GM18907 (cell line): ENCODE measurements at regions not wholly inside any gene's neighbourhood (a gene's known extent, or its start where the extent isn't known, plus 50 kb on each side); places are given as distances from the start of the nearest gene placed in this dataset.
"Not testable (repeated sequence)": the region's sequence is repeated elsewhere in the genome, so short reads cannot be mapped to it uniquely, and the experiment has no call there.

ENCODE experiments used
- ATAC-seq: cut with Tn5 transposase; IDR thresholded peaks from one replicate; pipeline ENCODE4 v1.9.1; 2021; ENCODE audit warnings: mild to moderate bottlenecking, moderate library complexity; ENCODE audit not compliant: unreplicated experiment

DNA sequence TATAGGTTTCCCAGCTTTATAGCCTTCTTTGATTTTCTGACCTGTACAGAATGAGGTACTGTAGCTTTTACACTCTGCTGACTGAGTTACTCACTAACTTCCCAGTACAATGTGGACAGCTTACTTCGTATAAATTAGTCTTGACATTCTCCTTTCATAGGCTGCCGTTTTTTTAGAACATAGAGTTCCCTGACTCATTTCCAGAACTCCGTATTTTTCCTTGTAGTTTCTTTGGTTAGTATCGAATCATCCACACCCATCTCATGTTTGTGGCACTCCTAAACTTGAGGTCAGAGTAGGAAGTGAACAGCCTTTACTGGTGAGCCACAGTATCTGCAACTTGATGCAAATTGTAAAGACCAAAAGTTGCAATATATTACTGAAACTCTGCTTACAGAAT, 303.9 kb downstream of the SLITRK5 start:
- no peak for ATAC-seq

GRCh38 chr13:87976650-87977049, 305.5 kb downstream of the SLITRK5 start:
- ATAC-seq, result not testable (repeated sequence)

DNA sequence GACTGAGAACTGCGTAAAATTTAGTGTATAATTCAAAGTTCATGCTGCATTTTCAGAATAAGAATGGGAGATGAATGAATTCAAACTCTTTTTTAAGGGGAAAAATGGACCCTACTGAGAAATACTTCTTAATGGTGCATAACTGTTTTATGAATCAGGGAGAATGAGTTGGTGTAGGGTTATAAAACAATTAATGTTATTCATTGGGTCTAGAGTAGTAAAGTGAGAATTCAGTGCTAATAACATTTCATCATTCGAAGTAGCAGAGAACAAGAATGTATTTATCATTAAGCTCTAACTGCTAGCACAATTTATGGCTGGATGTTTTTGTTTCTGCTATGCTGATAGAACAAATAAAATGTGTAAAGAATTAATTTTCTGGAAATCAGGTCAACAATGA, 310.2 kb downstream of the SLITRK5 start:
- ATAC-seq, result no peak

- no peak for ATAC-seq
Observed at GRCh38 chr13:87982400-87982799, 311.2 kb downstream of the SLITRK5 start.

- ATAC-seq, result no peak
Observed at GRCh38 chr13:87986639-87987250, 315.6 kb downstream of the SLITRK5 start.

DNA sequence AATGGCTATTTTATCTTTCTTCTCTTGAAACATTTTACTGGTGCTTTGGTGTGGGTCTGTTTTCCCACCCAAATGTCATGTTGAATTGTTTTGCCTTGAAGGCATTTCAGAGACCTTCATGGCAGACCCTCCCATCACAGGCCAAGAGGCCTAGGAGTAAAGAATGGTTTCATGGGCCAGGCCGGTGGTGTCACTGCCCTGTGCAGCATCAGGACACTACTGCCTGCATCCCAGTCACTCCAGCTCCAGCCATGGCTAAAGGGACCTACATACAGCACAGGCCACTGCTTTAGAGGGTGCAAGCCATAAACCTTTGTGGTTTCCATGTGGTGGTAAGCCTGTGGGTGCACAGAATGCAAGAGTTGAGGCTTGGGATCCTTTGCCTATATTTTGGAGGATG, 326.9 kb downstream of the SLITRK5 start:
- ATAC-seq, result no peak

DNA sequence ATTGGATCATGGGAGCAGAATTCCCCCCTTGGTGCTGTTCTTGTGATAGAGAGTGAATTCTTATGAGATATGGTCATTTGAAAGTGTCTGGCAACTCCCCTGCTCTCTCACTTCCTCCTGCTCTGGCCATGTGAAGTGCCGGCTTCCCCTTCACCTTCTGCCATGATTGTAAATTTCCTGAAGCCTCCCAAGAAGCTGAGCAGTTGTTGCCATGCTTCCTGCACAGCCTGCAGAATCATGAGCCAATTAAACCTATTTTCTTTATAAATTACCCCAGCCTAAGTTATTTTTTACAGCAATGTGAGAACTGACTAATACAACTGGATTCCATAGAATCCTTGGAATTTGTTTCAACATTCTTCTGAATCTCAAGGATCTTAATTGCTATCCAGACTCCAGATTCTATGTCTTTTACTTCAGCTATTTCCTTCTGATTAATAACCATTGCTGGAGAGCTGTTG, 328.1 kb downstream of the SLITRK5 start:
- no peak for ATAC-seq

DNA sequence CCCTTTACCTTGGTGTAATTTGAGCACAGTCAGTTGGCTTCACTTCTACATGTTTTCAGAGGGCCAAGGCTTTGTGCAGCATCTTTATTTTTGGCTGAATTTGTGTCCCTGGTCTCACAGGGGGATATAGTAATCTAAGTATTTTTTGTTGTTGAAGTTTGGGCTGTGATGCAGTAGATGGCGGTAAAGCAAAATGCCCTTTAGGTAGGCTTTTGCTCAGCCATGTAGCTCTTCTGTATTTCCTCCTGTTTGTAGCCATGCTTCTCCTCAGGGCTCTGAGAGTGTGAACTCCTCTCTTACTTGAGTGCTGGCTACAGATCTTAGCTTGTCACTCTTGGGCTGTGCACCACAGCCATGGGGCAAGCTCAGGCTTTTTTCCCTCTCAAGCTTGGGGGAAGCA, 328.6 kb downstream of the SLITRK5 start:
- no peak for ATAC-seq

DNA sequence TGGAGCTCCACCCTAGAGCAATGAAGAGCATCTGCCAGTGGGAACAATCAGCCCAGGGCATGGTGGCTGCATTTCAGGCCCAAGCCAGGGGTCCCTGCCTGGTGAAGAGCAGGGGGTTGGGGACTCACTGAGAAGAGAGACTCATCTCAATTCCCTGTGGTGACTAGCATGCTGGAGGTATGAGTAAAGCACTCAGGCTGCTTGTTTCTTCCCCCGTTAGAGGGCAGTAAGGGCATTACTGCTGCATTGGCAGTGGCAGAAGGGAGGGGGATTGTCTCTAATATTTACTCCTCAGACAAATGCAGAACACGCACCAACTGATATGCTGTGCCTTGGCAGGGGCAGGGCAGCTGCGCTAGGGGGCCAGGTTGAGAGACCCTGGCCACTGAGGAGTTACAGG, 329.1 kb downstream of the SLITRK5 start:
- no peak for ATAC-seq

- no peak for ATAC-seq
Observed at GRCh38 chr13:88000787-88001186, 329.6 kb downstream of the SLITRK5 start.

- no peak for ATAC-seq
Observed at GRCh38 chr13:88005188-88005587, 334.0 kb downstream of the SLITRK5 start.

GRCh38 chr13:88014527-88014926, 343.4 kb downstream of the SLITRK5 start:
- no peak for ATAC-seq

DNA sequence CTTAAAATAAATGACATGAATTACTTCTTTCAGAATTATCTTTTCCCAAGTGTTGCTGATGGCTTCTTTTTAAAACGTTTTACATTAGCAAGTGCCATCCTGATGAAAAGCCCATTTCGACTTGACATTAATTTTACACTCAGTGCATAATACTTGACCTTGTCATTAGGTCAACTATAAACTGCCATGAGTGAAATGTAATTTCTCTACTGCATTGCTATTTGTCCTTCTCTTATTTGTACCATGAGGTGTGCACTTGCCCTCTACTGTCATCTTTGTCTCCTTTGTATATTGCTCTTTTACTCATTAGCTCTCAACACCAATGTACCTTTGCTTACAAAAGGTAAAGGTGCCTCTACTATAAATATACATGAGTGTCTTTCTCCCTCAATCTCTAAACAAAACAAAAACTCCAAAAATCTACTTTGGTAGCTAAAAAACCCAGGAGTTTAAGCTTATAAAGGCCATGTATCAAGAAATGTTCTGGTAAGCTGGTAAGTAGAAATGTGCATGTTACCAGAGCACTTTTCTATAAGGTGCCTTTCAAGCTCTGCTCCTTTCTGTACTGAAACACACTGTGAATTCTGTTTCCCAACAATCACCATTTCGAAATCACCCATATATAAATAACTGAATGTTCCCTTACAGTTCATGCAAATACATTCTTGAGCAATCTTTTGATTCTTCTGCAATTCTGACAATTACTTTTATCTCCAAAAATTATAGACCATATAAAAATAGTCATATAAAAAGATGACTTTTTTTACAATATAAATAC, 351.4 kb downstream of the SLITRK5 start:
- no peak for ATAC-seq

DNA sequence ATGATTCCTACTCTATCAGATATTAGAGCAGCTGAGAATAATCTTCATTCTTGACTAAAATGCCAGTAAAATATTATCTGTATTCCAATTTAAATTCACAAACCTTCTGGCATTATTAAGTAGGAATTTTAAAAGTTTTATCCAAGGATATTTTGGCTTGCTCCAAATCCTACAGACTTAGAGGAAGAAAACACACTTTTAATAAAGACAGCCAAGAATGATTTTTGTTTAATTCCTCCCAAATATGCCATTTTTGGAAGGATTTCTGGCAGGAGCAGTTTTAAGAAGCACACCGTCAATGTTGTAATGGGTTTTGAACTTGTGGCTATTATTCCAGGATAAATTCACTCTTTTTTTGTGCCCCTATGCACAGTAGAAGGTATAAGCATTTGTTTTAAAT, 355.1 kb downstream of the SLITRK5 start:
- no peak for ATAC-seq

GRCh38 chr13:88031980-88032559, 360.9 kb downstream of the SLITRK5 start:
- ATAC-seq, result no peak

DNA sequence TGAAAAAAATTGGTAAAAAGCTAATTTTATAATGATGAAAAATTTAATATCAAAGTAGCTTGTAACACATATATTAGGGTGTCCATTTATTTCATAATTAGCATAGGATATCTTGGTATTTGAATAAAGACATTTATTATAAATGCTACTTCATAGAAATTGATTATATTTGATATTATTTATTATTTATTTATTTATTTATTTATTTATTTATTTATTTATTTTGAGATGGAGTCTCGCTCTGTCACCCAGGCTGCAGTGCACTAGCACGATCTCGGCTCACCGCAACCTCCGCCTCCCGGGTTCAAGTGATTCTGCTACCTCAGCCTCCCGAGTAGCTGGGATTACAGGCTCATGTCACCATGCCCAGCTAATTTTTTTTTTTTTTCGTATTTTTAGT, 365.0 kb downstream of the SLITRK5 start:
- ATAC-seq, result not testable (repeated sequence)

GRCh38 chr13:88042489-88042888, 371.3 kb downstream of the SLITRK5 start:
- no peak for ATAC-seq

DNA sequence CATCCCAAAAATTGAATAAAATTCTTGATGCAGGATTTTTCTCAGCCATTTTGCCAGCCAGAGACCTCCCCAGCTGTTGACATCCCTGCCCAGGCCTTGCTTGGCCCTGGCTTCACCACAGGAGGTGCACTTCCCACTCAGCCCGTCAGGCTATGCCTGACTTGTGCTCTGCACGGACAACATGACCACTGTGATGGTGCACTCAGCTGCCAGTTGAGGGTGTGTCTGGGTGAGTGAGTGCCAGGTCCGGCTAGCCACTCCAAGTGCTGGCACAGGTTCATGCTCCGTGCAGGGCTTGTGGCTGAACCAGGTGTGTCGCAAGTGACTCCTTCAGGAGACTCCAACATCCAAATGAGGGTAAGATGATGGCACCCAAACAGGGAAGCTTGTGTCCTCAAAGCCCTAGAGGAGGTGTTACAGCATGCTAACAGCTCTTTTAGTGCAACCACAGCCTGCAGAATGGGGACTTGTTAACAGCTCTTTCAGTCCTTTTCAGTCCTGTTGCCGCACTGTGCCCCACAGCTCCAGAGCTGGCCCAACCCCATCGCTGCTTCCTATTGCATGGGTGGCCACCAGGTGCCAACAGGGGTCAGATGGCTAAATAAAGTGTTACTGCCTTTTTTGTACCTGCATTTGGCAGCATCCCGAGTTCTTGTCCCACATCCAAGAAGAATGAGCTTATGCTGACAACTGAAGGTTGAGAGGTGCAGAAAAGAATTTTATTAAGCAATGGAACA, 380.7 kb downstream of the SLITRK5 start:
- no peak for ATAC-seq

DNA sequence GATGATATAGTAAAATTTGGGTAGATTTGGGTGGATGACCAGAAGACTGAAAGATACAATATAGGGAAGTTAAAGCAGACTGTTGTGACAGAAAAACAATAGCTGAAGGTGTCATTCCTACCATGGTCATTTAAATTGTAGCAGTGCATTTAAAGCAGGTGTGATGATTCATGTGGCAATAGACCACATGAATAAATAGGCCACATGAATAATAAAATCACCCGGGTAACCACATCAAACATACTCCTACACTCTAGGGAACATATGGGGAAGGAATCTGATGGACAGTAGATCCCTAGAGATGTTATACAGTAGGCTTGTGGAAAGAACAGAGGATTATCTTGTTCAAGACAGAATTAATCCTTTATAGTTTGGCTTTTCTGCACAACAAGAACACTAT, 392.6 kb downstream of the SLITRK5 start:
- no peak for ATAC-seq

DNA sequence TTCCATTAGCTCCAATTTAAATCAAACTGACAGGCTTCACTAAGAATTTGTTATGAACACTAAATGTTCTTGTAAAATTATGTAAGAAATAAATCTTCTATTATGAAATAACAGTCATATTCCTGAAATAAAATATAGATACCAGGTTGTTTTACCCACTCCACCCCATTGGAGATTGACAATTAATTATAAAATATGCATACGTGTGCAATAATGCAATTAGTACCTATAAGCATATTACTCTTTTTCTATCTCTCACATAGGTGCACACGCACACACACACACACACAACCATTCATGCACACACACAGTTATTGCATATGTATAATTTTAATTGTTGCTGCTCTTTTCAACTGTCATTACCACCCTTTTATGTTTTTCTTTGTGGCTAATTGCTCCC, 395.7 kb downstream of the SLITRK5 start:
- no peak for ATAC-seq

DNA sequence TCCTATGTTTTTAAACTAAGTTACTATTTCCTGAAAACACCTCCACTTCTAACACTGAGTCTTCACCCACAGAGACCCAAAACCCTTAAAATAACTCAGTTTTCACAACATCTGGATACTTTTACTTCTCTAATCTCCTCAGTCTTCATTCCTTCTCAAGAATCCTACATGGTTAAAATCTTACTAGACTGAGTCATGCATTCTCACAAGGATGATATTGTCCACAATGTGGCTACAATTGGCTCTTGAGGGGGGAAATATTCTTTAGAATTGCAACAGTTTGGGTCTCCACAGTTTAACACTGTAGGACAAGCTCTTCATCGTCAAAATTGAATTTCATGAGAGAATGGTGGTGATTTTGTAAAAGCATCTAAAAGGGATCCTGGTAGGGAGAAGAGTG, 397.1 kb downstream of the SLITRK5 start:
- no peak for ATAC-seq

GRCh38 chr13:88068975-88069374, 397.8 kb downstream of the SLITRK5 start:
- no peak for ATAC-seq
